IMR-90 (cell line): ENCODE measurements at regions not wholly inside any gene's neighbourhood (a gene's known extent, or its start where the extent isn't known, plus 50 kb on each side); places are given as distances from the start of the nearest gene placed in this dataset.

Experiments used
- ATAC-seq: fragments of 200-7000 bp; cut with Tn5 transposase; 2 replicates; pipeline ENCODE4 v1.9.1; 2020; ENCODE audit warnings: low read depth, mild to moderate bottlenecking, moderate library complexity
- BruUV-seq: library from RNA; stranded (reverse); fragments of 400-500 nt; replicated peaks from 2 replicates; lab custom pipeline; 2021; lab: Mats Ljungman, UMichigan
- CTCF ChIA-PET: fragments of 300-600 bp; formaldehyde crosslinking; extraction: SDS; loops from one replicate; lab custom pipeline; 2021; ENCODE audit warnings: antibody characterized with exemption; lab: Yijun Ruan, JAX
- POLR2A ChIA-PET: fragments of 300-600 bp; sonication (Branson Sonifier 250); formaldehyde crosslinking; loops from one replicate; lab custom pipeline; 2022; ENCODE audit warnings: antibody characterized with exemption; ENCODE audit not compliant: unreplicated experiment; lab: Charles Lee
- DNase-seq: peaks from one replicate; pipeline ENCODE4 v3.0.0; 2013
- H2AFZ ChIP-seq: replicated peaks from 2 replicates; pipeline ENCODE3; 2013; ENCODE audit warnings: low read length, mild to moderate bottlenecking; ENCODE audit not compliant: poor library complexity
- H2AK5ac ChIP-seq: 2 replicates; pipeline ENCODE4 v1.6.1; 2013; ENCODE audit warnings: low read depth, low read length, inconsistent platforms
- H2AK9ac ChIP-seq: replicated peaks from 2 replicates; pipeline ENCODE3; 2013; ENCODE audit warnings: mild to moderate bottlenecking, low read depth, low read length, moderate library complexity; ENCODE audit not compliant: poor library complexity
- H2BK120ac ChIP-seq: 2 replicates; pipeline ENCODE4 v1.6.1; 2013; ENCODE audit warnings: low read depth, low read length, inconsistent platforms
- H2BK15ac ChIP-seq: 3 replicates; pipeline ENCODE4 v1.6.1; 2013; ENCODE audit warnings: low read depth, low read length, inconsistent platforms
- H2BK20ac ChIP-seq: 2 replicates; pipeline ENCODE4 v1.6.1; 2013; ENCODE audit warnings: low read depth, mild to moderate bottlenecking, inconsistent platforms, low read length, moderate library complexity
- H2BK5ac ChIP-seq: 2 replicates; pipeline ENCODE4 v1.6.1; 2013; ENCODE audit warnings: mild to moderate bottlenecking, low read depth, low read length, inconsistent platforms; ENCODE audit not compliant: poor library complexity, severe bottlenecking
- H3K14ac ChIP-seq: replicated peaks from 2 replicates; pipeline ENCODE4 v1.6.1; 2013; ENCODE audit warnings: low read depth, low read length, inconsistent platforms
- H3K18ac ChIP-seq: 2 replicates; pipeline ENCODE4 v1.6.1; 2013; ENCODE audit warnings: low read depth, low read length, control low read depth
- H3K23ac ChIP-seq: 2 replicates; pipeline ENCODE4 v1.6.1; 2013; ENCODE audit warnings: low read depth, low read length, inconsistent platforms
- H3K27ac ChIP-seq: 2 replicates; pipeline ENCODE4 v1.5.1; 2013; ENCODE audit warnings: mild to moderate bottlenecking, control low read depth, low read length; ENCODE audit not compliant: insufficient read depth
- H3K27me3 ChIP-seq: 2 replicates; pipeline ENCODE4 v1.6.1; 2013; ENCODE audit warnings: low read length; ENCODE audit not compliant: control insufficient read depth, insufficient read depth
- H3K36me3 ChIP-seq: 2 replicates; pipeline ENCODE4 v1.6.1; 2013; ENCODE audit warnings: low read length, mixed read lengths; ENCODE audit not compliant: control insufficient read depth, insufficient read depth
- H3K4ac ChIP-seq: 2 replicates; pipeline ENCODE4 v1.6.1; 2013; ENCODE audit warnings: low read depth, low read length, inconsistent platforms
- H3K4me1 ChIP-seq: 2 replicates; pipeline ENCODE4 v1.6.1; 2013; ENCODE audit warnings: low read length, mixed read lengths; ENCODE audit not compliant: control insufficient read depth, insufficient read depth
- H3K4me2 ChIP-seq: 2 replicates; pipeline ENCODE4 v1.6.1; 2013; ENCODE audit warnings: low read depth, mild to moderate bottlenecking, control low read depth, low read length, moderate library complexity
- H3K4me3 ChIP-seq: 2 replicates; pipeline ENCODE4 v1.5.1; 2013; ENCODE audit warnings: low read depth, mild to moderate bottlenecking, control low read depth, low read length, moderate library complexity; ENCODE audit not compliant: insufficient read depth
- H3K56ac ChIP-seq: 2 replicates; pipeline ENCODE4 v1.6.1; 2013; ENCODE audit warnings: low read length, inconsistent platforms; ENCODE audit not compliant: insufficient read depth; ENCODE audit errors: extremely low read depth
- H3K79me1 ChIP-seq, 2 experiments: 2 replicates each; pipeline ENCODE4 v1.6.1; 2013; ENCODE audit warnings: low read length in 2 of 2, inconsistent platforms in 1 of 2, low read depth in 1 of 2
- H3K9ac ChIP-seq: 2 replicates; pipeline ENCODE4 v1.6.1; 2013; ENCODE audit warnings: low read depth, low read length, control low read depth
- H3K9me1 ChIP-seq: 2 replicates; pipeline ENCODE4 v1.6.1; 2013; ENCODE audit warnings: low read length, inconsistent platforms; ENCODE audit not compliant: insufficient read depth
- H3K9me3 ChIP-seq: 2 replicates; pipeline ENCODE4 v1.6.1; 2013; ENCODE audit warnings: low read length; ENCODE audit not compliant: control insufficient read depth, insufficient read depth
- H4K20me1 ChIP-seq: 2 replicates; pipeline ENCODE4 v1.6.1; 2013; ENCODE audit warnings: low read length, inconsistent platforms; ENCODE audit not compliant: insufficient read depth
- H4K5ac ChIP-seq: 2 replicates; pipeline ENCODE4 v1.6.1; 2013; ENCODE audit warnings: mild to moderate bottlenecking, low read depth, low read length, control low read depth
- H4K8ac ChIP-seq, 2 experiments: 2 replicates each; pipeline ENCODE4 v1.6.1; 2013; ENCODE audit warnings: low read depth in 2 of 2, low read length in 2 of 2, control low read depth in 1 of 2, inconsistent platforms in 1 of 2
- H4K91ac ChIP-seq: 2 replicates; pipeline ENCODE4 v1.6.1; 2013; ENCODE audit warnings: low read depth, low read length, inconsistent platforms; ENCODE audit not compliant: insufficient read depth
- CHD1 ChIP-seq: IDR thresholded peaks from 2 replicates; pipeline ENCODE4 v1.6.1; 2012; ENCODE audit warnings: low read depth, low read length, improper control_type of control experiment
- FOS ChIP-seq: fragments of 150-350 bp; IDR thresholded peaks from 2 replicates; pipeline ENCODE4 v1.6.1; 2016; ENCODE audit warnings: low read depth, low read length
- MAFK ChIP-seq: IDR thresholded peaks from 2 replicates; pipeline ENCODE4 v1.6.1; 2012; ENCODE audit warnings: low read depth, low read length, improper control_type of control experiment
- MAZ ChIP-seq: IDR thresholded peaks from 2 replicates; pipeline ENCODE4 v1.6.1; 2012; ENCODE audit warnings: low read depth, mild to moderate bottlenecking, low read length, improper control_type of control experiment, moderate library complexity, borderline replicate concordance
- MXI1 ChIP-seq: IDR thresholded peaks from 2 replicates; pipeline ENCODE4 v1.6.1; 2012; ENCODE audit warnings: low read depth, mild to moderate bottlenecking, low read length, moderate library complexity, borderline replicate concordance
- NFE2L2 ChIP-seq: fragments of 150-350 bp; IDR thresholded peaks from 2 replicates; pipeline ENCODE4 v1.6.1; 2016; ENCODE audit warnings: low read depth, mild to moderate bottlenecking, low read length
- POLR2A ChIP-seq: IDR thresholded peaks from 2 replicates; pipeline ENCODE4 v1.6.1; 2012; ENCODE audit warnings: mild to moderate bottlenecking, low read depth, low read length
- RAD21 ChIP-seq: IDR thresholded peaks from 2 replicates; pipeline ENCODE4 v1.6.1; 2012; ENCODE audit warnings: low read length, improper control_type of control experiment
- RFX5 ChIP-seq: IDR thresholded peaks from 2 replicates; pipeline ENCODE4 v1.8.0; 2012; ENCODE audit warnings: low read depth, mild to moderate bottlenecking, low read length, moderate library complexity
- USF2 ChIP-seq: fragments of 150-350 bp; IDR thresholded peaks from 2 replicates; pipeline ENCODE4 v1.6.1; 2017; ENCODE audit warnings: mild to moderate bottlenecking, antibody characterized with exemption, low read length, low read depth
- WGBS, 2 experiments: methylation state at CpG; one replicate each; pipeline versions ENCODE4 v1.1.5 to v1.1.7; 2013; ENCODE audit warnings: missing lambda C conversion rate in 2 of 2; ENCODE audit not compliant: insufficient read length in 1 of 2; ENCODE audit errors: extremely low coverage in 2 of 2; 5-methylcytosine and 5-hydroxymethylcytosine counted together
- dilution Hi-C: fragments of 300-500 bp; cut with HindIII; formaldehyde crosslinking; loops from one replicate; pipeline ENCODE4 v1.14.3; 2018; ENCODE audit warnings: low sequenced_read_pairs; ENCODE audit not compliant: unreplicated experiment
- in situ Hi-C: fragments of 300-500 bp; cut with MboI; formaldehyde crosslinking; loops from 3 replicates; pipeline ENCODE4 v1.14.3; 2019; ENCODE audit warnings: low sequenced_read_pairs, inconsistent platforms, mixed read lengths
- intact Hi-C: fragments of 100-400 bp; cut with micrococcal nuclease; formaldehyde crosslinking; loops from 2 replicates; pipeline ENCODE4 v1.10.0; 2022
- TF ChIP-seq, protein P1 (sequence below): conservative IDR thresholded peaks from 2 replicates; pipeline ENCODE4 v1.5.1; 2012; ENCODE audit warnings: mild to moderate bottlenecking, low read depth, low read length, improper control_type of control experiment

GRCh38 chr2:103208916-103209315 is 447.1 kb downstream of the TMEM182 start:
- Histone ChIP-seq H3K56ac (no peak overlapping the region), H3K23ac (no peak overlapping the region), H3K14ac (no peak overlapping the region), H4K20me1 (no peaks in the 10 kb centered on the region), H4K5ac (no peak overlapping the region), H4K91ac (no peak overlapping the region), H3K9me3 (peaks cover 8% of the 10 kb centered on the region), H2BK120ac (no peak overlapping the region), H2BK5ac (no peak overlapping the region), H3K4me2 (no peak overlapping the region), H2AK9ac (no peak overlapping the region), H4K8ac (no peak overlapping the region), H3K9ac (no peak overlapping the region), H3K4me3 (no peak overlapping the region), H3K9me1 (no peaks in the 10 kb centered on the region), H3K18ac (no peak overlapping the region), H3K79me1 (no peaks in the 10 kb centered on the region), H3K36me3 (no peaks in the 10 kb centered on the region), H2BK20ac (no peak overlapping the region), H3K4ac (no peak overlapping the region), H2BK15ac (no peak overlapping the region), H3K27ac (no peak overlapping the region), H2AFZ (no peak overlapping the region), H2AK5ac (no peak overlapping the region), H3K27me3 (no peaks in the 10 kb centered on the region), H3K4me1 (no peaks in the 10 kb centered on the region)
- ATAC-seq (no peak), DNase-seq (no peak)
- intact Hi-C loops (loop anchor here (5.0 kb wide), 1 partner anchor 292 kb away; no protein-coding TSS in a partner anchor), dilution Hi-C loops (no loop called here), in situ Hi-C loops (no loop called here)
- CTCF ChIA-PET: no interaction called here
- POLR2A ChIA-PET: no interaction called here
- BruUV-seq: no TSS peak
- 20% methylated on average over 2 of the region's 3 CpGs; no CpG with 5 or more reads in 1 of the 2 experiments for WGBS, 2 experiments
- TF ChIP-seq NFE2L2: no peak
- TF ChIP-seq FOS: no peak
- no peak for TF ChIP-seq USF2
- no peak for TF ChIP-seq RFX5
- TF ChIP-seq MXI1: no peak
- TF ChIP-seq RAD21: no peak
- TF ChIP-seq MAFK: no peak
- TF ChIP-seq MAZ: no peak
- no peak for TF ChIP-seq POLR2A
- no peak for TF ChIP-seq CHD1
- TF ChIP-seq, protein P1, sequence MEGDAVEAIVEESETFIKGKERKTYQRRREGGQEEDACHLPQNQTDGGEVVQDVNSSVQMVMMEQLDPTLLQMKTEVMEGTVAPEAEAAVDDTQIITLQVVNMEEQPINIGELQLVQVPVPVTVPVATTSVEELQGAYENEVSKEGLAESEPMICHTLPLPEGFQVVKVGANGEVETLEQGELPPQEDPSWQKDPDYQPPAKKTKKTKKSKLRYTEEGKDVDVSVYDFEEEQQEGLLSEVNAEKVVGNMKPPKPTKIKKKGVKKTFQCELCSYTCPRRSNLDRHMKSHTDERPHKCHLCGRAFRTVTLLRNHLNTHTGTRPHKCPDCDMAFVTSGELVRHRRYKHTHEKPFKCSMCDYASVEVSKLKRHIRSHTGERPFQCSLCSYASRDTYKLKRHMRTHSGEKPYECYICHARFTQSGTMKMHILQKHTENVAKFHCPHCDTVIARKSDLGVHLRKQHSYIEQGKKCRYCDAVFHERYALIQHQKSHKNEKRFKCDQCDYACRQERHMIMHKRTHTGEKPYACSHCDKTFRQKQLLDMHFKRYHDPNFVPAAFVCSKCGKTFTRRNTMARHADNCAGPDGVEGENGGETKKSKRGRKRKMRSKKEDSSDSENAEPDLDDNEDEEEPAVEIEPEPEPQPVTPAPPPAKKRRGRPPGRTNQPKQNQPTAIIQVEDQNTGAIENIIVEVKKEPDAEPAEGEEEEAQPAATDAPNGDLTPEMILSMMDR: no peak
